Gastrocnemius medialis (tissue), 4 donors: ENCODE measurements at regions not wholly inside any gene's neighbourhood (a gene's known extent, or its start where the extent isn't known, plus 50 kb on each side); places are given as distances from the start of the nearest gene placed in this dataset.

Experiments
- CTCF ChIP-seq, 5 experiments: fragments of 450-650 bp in 3 of 5; fragments of 200-600 bp in 2 of 5; sonication (generic) in 2 of 5; IDR thresholded peaks in 4 of 5; conservative IDR thresholded peaks in 1 of 5; 1 replicate in 4 of 5; 2 replicates in 1 of 5; pipeline ENCODE4 v1.5.1; 2016 to 2019; ENCODE audit warnings: antibody characterized with exemption in 5 of 5, mild to moderate bottlenecking in 3 of 5, moderate library complexity in 3 of 5
- POLR2A ChIP-seq, 2 donors: fragments of 450-650 bp; IDR thresholded peaks; one replicate each; pipeline ENCODE4 v1.6.1; 2017; ENCODE audit warnings: antibody characterized with exemption in 2 of 2, mild to moderate bottlenecking in 2 of 2, moderate library complexity in 2 of 2

- no peak for TF ChIP-seq CTCF (IDR thresholded peaks at IDR 0.05 in 4 of 5, conservative IDR thresholded peaks at IDR 0.05 in 1 of 5)
- no peak for TF ChIP-seq POLR2A (IDR thresholded peaks at IDR 0.05)
Measured at GRCh38 chr11:105357146-105357545, 217.6 kb upstream of the CARD18 start.
